ENCODE measurements at regions not wholly inside any gene's neighbourhood (a gene's known extent, or its start where the extent isn't known, plus 50 kb on each side); places are given as distances from the start of the nearest gene placed in this dataset.

- TF ChIP-seq, protein P1, sequence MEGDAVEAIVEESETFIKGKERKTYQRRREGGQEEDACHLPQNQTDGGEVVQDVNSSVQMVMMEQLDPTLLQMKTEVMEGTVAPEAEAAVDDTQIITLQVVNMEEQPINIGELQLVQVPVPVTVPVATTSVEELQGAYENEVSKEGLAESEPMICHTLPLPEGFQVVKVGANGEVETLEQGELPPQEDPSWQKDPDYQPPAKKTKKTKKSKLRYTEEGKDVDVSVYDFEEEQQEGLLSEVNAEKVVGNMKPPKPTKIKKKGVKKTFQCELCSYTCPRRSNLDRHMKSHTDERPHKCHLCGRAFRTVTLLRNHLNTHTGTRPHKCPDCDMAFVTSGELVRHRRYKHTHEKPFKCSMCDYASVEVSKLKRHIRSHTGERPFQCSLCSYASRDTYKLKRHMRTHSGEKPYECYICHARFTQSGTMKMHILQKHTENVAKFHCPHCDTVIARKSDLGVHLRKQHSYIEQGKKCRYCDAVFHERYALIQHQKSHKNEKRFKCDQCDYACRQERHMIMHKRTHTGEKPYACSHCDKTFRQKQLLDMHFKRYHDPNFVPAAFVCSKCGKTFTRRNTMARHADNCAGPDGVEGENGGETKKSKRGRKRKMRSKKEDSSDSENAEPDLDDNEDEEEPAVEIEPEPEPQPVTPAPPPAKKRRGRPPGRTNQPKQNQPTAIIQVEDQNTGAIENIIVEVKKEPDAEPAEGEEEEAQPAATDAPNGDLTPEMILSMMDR (IDR thresholded peaks at IDR 0.05; ENCODE audit: insufficient read depth, low read depth, low read length): no peak
- no peak for TF ChIP-seq EZH2 (IDR thresholded peaks at IDR 0.05; ENCODE audit: insufficient read depth, low read length)
Observed at GRCh38 chr10:55497893-55498499, 697.0 kb upstream of the PCDH15 start.

All from astrocyte (in vitro differentiated cells and primary cell).